GM12892 (cell line): ENCODE measurements at regions not wholly inside any gene's neighbourhood (a gene's known extent, or its start where the extent isn't known, plus 50 kb on each side); places are given as distances from the start of the nearest gene placed in this dataset.

ENCODE experiments used
- DNase-seq: peaks from one replicate; pipeline ENCODE4 v3.0.0; 2011; ENCODE audit not compliant: insufficient read length
- FAIRE-seq: peaks from 2 replicates; lab custom pipeline; 2011; peaks lifted over from hg19 to GRCh38; lab: Jason Lieb, UNC
- POLR2A ChIP-seq: IDR thresholded peaks from 2 replicates; pipeline ENCODE4 v1.6.1; 2011; ENCODE audit warnings: low read depth, low read length, control low read depth
- POLR2AphosphoS5 ChIP-seq: IDR thresholded peaks from 2 replicates; pipeline ENCODE4 v1.6.1; 2011; ENCODE audit warnings: low read depth, low read length, control low read depth
- TAF1 ChIP-seq: IDR thresholded peaks from 2 replicates; pipeline ENCODE4 v1.6.1; 2011; ENCODE audit warnings: low read depth, mild to moderate bottlenecking, control low read depth, low read length, borderline replicate concordance

DNA sequence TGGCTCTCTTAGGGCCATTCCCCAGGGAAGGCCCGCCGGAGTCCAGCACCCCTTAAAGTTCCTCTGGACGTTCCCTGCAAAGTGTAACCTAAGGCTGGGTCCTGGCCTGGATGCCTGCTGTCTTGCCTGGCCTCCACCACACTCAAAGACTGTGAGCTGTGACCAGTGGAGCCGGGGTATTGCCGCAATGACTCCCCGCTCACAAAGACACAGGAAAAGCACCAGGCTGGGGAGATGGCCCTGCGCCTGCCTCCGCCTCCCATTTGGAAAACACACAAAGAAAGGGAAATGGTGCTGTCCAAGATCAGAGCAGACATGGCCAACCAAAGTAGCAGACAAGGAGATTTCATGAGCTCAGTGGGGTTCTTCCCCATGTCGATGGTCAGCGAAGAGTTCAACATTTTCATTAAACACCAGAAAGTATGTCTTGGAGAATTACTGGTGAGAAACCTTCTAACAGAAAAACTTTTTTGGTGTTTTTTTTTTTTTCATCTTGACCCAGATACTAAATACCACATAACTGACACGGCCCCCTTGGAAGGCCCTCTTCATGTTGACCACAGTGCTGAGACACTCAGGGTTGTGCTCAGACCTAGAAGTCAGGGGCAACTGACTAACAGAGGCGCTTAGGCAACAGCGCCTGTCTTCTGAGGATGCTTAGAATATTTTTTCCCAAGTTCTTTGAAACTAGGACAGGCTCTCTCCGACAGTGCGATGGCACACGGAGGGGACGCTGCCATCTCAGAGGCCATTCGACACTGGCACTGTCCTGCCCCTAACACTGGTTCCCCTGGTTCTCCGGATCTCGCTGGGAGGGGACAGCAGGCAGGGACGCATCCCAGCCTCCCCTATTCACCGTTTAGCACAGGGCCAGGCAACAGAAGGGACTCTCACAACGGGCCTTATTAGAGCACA lies 226.4 kb upstream of the ID2 start:
- TF ChIP-seq TAF1: no peak
- no peak for TF ChIP-seq POLR2AphosphoS5
- no peak for TF ChIP-seq POLR2A
- DNase-seq (no peak), FAIRE-seq (no peak)

- TF ChIP-seq TAF1: no peak
- TF ChIP-seq POLR2A: no peak
- TF ChIP-seq POLR2AphosphoS5: no peak
- FAIRE-seq (no peak), DNase-seq (no peak)
Observed at GRCh38 chr2:8456151-8457091, 225.4 kb upstream of the ID2 start.

- peak; percentile 29 for DNase-seq
- TF ChIP-seq TAF1 (no peak), POLR2A (no peak), POLR2AphosphoS5 (no peak)
- no peak for FAIRE-seq
Observed at GRCh38 chr2:8457092-8457481, 224.8 kb upstream of the ID2 start.

DNA sequence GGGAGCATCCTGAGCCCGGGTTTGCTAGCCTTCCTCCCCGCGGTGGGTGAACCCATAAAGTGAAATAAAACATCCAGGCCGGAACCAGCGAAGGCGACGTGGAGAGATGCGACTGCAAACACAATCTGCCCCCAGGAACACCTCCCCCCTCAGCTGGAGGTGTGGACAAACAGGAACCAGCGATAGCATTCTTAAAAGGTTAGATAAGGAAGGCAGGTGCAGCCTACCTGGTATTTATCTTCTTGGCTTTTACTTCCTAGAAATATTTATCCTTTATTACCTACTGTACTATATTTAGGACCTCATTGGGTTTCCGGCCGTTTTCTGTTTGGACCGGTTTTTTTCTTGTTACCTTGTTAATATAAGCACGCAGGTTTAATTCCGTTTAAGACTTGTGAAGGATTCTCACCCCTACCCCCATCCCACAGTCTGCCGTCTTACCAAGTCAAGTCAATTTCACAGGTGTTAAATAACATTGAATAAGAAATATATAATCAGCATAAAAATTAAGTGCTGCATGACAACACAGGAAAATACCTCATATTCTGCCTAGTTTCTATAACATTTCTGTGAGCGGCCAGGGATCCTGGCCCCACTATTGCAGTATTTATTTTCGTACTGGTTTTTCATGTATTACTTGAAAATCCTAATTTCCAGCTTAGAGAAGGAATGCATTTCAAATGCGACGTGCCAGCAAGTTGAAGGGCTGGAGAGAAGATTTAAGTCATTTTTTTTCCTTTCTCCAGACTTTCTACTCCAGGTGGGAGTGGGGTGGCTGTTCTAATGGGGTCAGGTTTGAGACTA lies 224.0 kb upstream of the ID2 start:
- DNase-seq (no peak), FAIRE-seq (no peak)

DNA sequence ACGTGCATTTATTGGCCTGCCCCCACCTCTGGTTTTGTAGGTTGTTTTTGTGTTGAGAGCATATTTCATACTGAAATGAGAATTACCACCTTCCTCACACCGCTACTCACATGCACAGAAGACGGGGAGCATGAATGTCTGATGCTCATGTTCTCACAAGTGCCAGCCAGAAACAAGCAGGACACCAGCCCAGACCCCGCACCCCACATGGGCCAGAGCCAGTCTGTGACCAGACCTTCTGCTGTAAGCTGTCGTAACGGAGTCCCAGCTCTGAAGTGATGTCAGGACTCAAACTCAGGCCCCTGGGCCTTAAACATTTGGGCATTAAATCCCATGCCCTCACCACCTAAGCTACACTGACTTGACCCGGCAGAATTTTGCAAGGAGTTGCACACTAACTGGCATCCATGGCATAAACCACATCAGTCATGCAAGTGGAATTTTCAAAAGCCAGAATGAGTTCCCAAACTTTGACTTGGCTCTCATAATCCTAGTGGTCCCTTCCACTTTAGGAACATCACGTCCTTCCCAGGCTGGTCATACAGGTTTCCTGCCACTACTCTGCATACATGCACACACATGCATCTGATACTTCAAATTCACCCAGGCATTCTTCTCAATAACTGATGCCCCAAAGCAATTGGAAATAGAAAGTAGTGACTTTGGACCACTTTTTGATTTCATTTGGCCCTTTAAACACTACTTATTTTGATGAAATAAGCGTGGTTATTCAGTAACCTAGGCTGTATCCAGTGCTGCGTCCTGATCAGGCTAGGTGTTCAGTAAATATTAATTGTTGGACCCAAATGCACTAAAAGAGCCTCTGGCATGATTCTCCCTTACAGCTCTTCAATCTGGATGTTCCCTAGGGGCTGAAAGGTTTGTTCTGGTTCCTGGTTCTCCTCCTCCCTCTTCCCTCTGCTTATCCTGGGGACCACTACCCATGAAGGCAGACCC lies 223.1 kb upstream of the ID2 start:
- DNase-seq (no peak), FAIRE-seq (no peak)
- no peak for TF ChIP-seq TAF1

More for the DNA sequence above, 224.0 kb upstream of the ID2 start:
- TF ChIP-seq POLR2A (no peak), TAF1 (no peak), POLR2AphosphoS5 (no peak)

DNA sequence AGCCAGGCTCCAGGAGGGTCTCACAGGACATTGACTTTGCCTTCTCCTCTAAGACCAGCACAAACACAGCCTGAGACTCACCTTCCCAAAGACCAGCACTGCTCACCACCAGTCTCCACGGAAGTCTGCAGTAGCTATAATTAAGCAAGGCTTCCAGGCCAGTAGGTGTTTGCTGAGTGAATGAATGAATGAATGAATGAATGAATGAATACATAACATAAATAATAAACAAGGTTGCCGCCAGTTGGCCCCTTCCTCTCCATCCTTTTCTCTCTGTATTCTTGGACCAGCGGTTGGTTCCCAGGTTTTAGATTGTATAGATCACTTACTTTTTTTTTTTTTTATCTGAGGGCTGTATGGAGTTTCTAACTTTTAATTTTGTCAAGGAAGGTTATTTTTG lies 222.4 kb upstream of the ID2 start:
- FAIRE-seq: no peak
- no peak for TF ChIP-seq TAF1
- TF ChIP-seq POLR2A: no peak
- no peak for TF ChIP-seq POLR2AphosphoS5

DNA sequence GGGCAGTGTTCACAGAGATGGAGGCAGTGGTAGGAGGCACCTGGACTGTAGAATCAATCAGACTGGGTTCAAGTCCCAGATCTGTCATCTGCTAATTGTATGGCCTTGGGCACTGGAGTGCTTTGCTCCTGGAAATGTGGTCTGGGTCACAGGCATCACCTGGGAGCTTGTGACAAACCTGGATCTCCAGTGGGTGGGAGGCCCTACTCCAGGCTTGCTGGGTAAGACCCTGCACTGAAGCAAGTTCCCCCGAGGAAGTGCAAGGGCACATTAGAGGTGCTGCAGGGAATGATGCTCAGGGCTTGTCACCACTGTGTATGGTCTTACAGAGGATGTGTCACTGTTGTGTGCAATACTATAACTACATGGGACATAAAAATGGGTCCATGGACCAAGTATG lies 220.5 kb upstream of the ID2 start:
- DNase-seq (no peak), FAIRE-seq (no peak)
- TF ChIP-seq TAF1: no peak

More for the DNA sequence above, 222.4 kb upstream of the ID2 start:
- no peak for DNase-seq

DNA sequence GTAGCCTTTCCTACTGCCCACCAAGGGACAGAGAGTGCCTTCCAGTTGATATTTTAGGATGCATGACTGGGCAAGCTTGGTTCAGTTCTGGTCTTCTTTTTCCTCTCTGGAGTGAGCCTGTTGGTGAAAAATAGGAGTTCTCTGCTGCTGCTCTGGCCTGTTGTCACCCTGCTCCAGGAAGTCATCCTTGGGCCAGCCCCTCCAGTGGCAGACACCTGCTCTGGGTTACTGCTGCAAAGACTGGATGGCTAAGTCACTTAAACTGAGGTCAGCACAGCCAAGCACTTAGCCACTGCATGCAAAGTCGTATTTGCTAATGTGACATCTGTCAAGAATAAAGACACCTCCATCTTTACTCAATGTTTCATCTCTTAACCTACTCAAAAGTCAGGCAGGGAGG lies 219.6 kb upstream of the ID2 start:
- FAIRE-seq (no peak), DNase-seq (no peak)
- TF ChIP-seq POLR2A (no peak), TAF1 (no peak), POLR2AphosphoS5 (no peak)

- DNase-seq (no peak), FAIRE-seq (no peak)
- TF ChIP-seq TAF1 (no peak), POLR2AphosphoS5 (no peak), POLR2A (no peak)
Observed at GRCh38 chr2:8462899-8463648, 218.8 kb upstream of the ID2 start.
